ENCODE measurements at regions not wholly inside any gene's neighbourhood (a gene's known extent, or its start where the extent isn't known, plus 50 kb on each side); places are given as distances from the start of the nearest gene placed in this dataset.

GRCh38 chr21:27154451-27155129 lies 187.7 kb upstream of the ADAMTS5 start:
- no peak for ATAC-seq (ENCODE audit: low read depth)
- WGBS (ENCODE audit: insufficient coverage) = 71% methylated on average over 1 of the region's 4 CpGs

GRCh38 chr21:27152996-27153395 lies 186.1 kb upstream of the ADAMTS5 start:
- Histone ChIP-seq H3K9ac (ENCODE audit: low read length) (no peak overlapping the region), H3K27ac (ENCODE audit: low read length in 2 of 2) (no peak overlapping the region), H3K4me3 (ENCODE audit: control extremely low read depth in 1 of 5, extremely low read depth in 1 of 5, insufficient read depth in 1 of 5, low read depth in 2 of 5, low read length in 4 of 5) (no peak overlapping the region), H3K4me1 (ENCODE audit: control insufficient read depth in 2 of 2, insufficient read depth in 2 of 2, low read length in 2 of 2) (no peaks in the 10 kb centered on the region), H3K27me3 (replicated peaks in 1 of 4; ENCODE audit: control extremely low read depth in 1 of 4, control insufficient read depth in 3 of 4, insufficient read depth in 4 of 4, low read length in 3 of 4) (no peaks in the 10 kb centered on the region), H4K20me1 (ENCODE audit: control insufficient read depth, insufficient read depth, low read length, poor library complexity, severe bottlenecking) (no peaks in the 10 kb centered on the region), H3K36me3 (replicated peaks in 1 of 2; ENCODE audit: control extremely low read depth in 1 of 2, control insufficient read depth in 1 of 2, extremely low read depth in 1 of 2, insufficient read depth in 2 of 2, low read length in 1 of 2) (no peaks in the 10 kb centered on the region), H2AFZ (ENCODE audit: insufficient read depth, low read depth, low read length, poor library complexity, severe bottlenecking) (no peak overlapping the region), H3K9me3 (ENCODE audit: control extremely low read depth in 1 of 3, control insufficient read depth in 2 of 3, insufficient read depth in 1 of 3, low read length in 2 of 3) (no peaks in the 10 kb centered on the region), H3K79me2 (ENCODE audit: control insufficient read depth, insufficient read depth, low read length) (no peaks in the 10 kb centered on the region), H3K4me2 (replicated peaks; ENCODE audit: low read depth, low read length, poor library complexity, severe bottlenecking) (no peak overlapping the region)
- TF ChIP-seq EZH2 (IDR thresholded peaks at IDR 0.05; ENCODE audit: borderline replicate concordance, insufficient read depth, low read depth, low read length, poor library complexity, severe bottlenecking) = no peak
- TF ChIP-seq CTCF (IDR thresholded peaks at IDR 0.05) = no peak
- CTCF ChIA-PET = no interaction called here
- intact Hi-C loops (cut with micrococcal nuclease) = no loop called here
- H3K4me3 Mint-ChIP-seq = no peak overlapping the region
- no peaks in the 10 kb centered on the region for H3K27me3 Mint-ChIP-seq
- H3K4me1 Mint-ChIP-seq = no peaks in the 10 kb centered on the region
- no peak for ATAC-seq (ENCODE audit: low read depth)
- no peak overlapping the region for H3K27ac Mint-ChIP-seq
- POLR2A ChIA-PET = no interaction called here
- H3K9me3 Mint-ChIP-seq (ENCODE audit: insufficient read depth) = peaks cover 17% of the 10 kb centered on the region
- DNase-seq = no peak

More at GRCh38 chr21:27154451-27155129, 187.7 kb upstream of the ADAMTS5 start:
- Histone ChIP-seq H3K36me3 (replicated peaks in 1 of 2; ENCODE audit: control extremely low read depth in 1 of 2, control insufficient read depth in 1 of 2, extremely low read depth in 1 of 2, insufficient read depth in 2 of 2, low read length in 1 of 2) (no peaks in the 10 kb centered on the region), H3K9me3 (ENCODE audit: control extremely low read depth in 1 of 3, control insufficient read depth in 2 of 3, insufficient read depth in 1 of 3, low read length in 2 of 3) (no peaks in the 10 kb centered on the region), H3K4me2 (replicated peaks; ENCODE audit: low read depth, low read length, poor library complexity, severe bottlenecking) (no peak overlapping the region), H3K4me1 (ENCODE audit: control insufficient read depth in 2 of 2, insufficient read depth in 2 of 2, low read length in 2 of 2) (no peaks in the 10 kb centered on the region), H2AFZ (ENCODE audit: insufficient read depth, low read depth, low read length, poor library complexity, severe bottlenecking) (no peak overlapping the region), H3K27me3 (replicated peaks in 1 of 4; ENCODE audit: control extremely low read depth in 1 of 4, control insufficient read depth in 3 of 4, insufficient read depth in 4 of 4, low read length in 3 of 4) (no peaks in the 10 kb centered on the region), H3K79me2 (ENCODE audit: control insufficient read depth, insufficient read depth, low read length) (no peaks in the 10 kb centered on the region), H3K4me3 (ENCODE audit: control extremely low read depth in 1 of 5, extremely low read depth in 1 of 5, insufficient read depth in 1 of 5, low read depth in 2 of 5, low read length in 4 of 5) (no peak overlapping the region), H4K20me1 (ENCODE audit: control insufficient read depth, insufficient read depth, low read length, poor library complexity, severe bottlenecking) (no peaks in the 10 kb centered on the region), H3K9ac (ENCODE audit: low read length) (no peak overlapping the region), H3K27ac (ENCODE audit: low read length in 2 of 2) (no peak overlapping the region)
- H3K9me3 Mint-ChIP-seq (ENCODE audit: insufficient read depth) = peaks cover 17% of the 10 kb centered on the region
- no peak for DNase-seq
- H3K4me1 Mint-ChIP-seq = no peaks in the 10 kb centered on the region
- no peak overlapping the region for H3K4me3 Mint-ChIP-seq
- H3K27me3 Mint-ChIP-seq = no peaks in the 10 kb centered on the region
- ChIA-PET POLR2A (no interaction called here), CTCF (no interaction called here)
- TF ChIP-seq CTCF (IDR thresholded peaks at IDR 0.05) = no peak
- no peak for TF ChIP-seq EZH2 (IDR thresholded peaks at IDR 0.05; ENCODE audit: borderline replicate concordance, insufficient read depth, low read depth, low read length, poor library complexity, severe bottlenecking)
- no peak overlapping the region for H3K27ac Mint-ChIP-seq
- intact Hi-C loops (cut with micrococcal nuclease) = no loop called here
